SK-N-SH (cell line): ENCODE measurements at regions not wholly inside any gene's neighbourhood (a gene's known extent, or its start where the extent isn't known, plus 50 kb on each side); places are given as distances from the start of the nearest gene placed in this dataset.

Experiments
- CHD2 ChIP-seq: fragments of 150-350 bp; IDR thresholded peaks from 2 replicates; pipeline ENCODE4 v1.6.1; 2018; ENCODE audit warnings: low read length; ENCODE audit not compliant: partially characterized antibody
- EZH2phosphoT487 ChIP-seq: fragments of 200-600 bp; sonication (generic); IDR thresholded peaks from 2 replicates; pipeline ENCODE4 v1.6.1; 2017; ENCODE audit warnings: low read depth, mixed run types, mild to moderate bottlenecking, antibody characterized with exemption, moderate library complexity, borderline replicate concordance
- JUND ChIP-seq: IDR thresholded peaks from 2 replicates; pipeline ENCODE4 v1.4.0; 2012
- NFIC ChIP-seq: IDR thresholded peaks from 2 replicates; pipeline ENCODE4 v1.4.0; 2012; ENCODE audit warnings: borderline replicate concordance
- POLR2AphosphoS5 ChIP-seq: IDR thresholded peaks from 2 replicates; pipeline ENCODE4 v1.6.1; 2012; ENCODE audit warnings: low read depth, low read length
- RCOR1 ChIP-seq: fragments of 150-350 bp; IDR thresholded peaks from 2 replicates; pipeline ENCODE4 v1.6.1; 2017; ENCODE audit warnings: antibody characterized with exemption, low read length
- RFX5 ChIP-seq: IDR thresholded peaks from 2 replicates; pipeline ENCODE4 v1.6.1; 2012; ENCODE audit warnings: mild to moderate bottlenecking, improper control_type of control experiment, low read length
- SMC3 ChIP-seq: IDR thresholded peaks from 2 replicates; pipeline ENCODE4 v1.6.1; 2012; ENCODE audit warnings: low read depth, low read length, improper control_type of control experiment
- YY1 ChIP-seq: IDR thresholded peaks from 2 replicates; pipeline ENCODE4 v1.4.0; 2012; ENCODE audit warnings: low read depth, mild to moderate bottlenecking
- TF ChIP-seq, protein P1 (sequence below): fragments of 200-600 bp; sonication (generic); IDR thresholded peaks from 2 replicates; pipeline ENCODE4 v1.6.1; 2017; ENCODE audit warnings: antibody characterized with exemption, mild to moderate bottlenecking, moderate library complexity
- TF ChIP-seq, protein P2 (sequence below): fragments of 150-350 bp; IDR thresholded peaks from 2 replicates; pipeline ENCODE4 v1.6.1; 2017; ENCODE audit warnings: antibody characterized with exemption, low read length, low read depth, borderline replicate concordance
- TF ChIP-seq, protein P3 (sequence below): IDR thresholded peaks from 2 replicates; pipeline ENCODE4 v1.6.1; 2012; ENCODE audit warnings: mild to moderate bottlenecking, low read depth, low read length, moderate library complexity

DNA sequence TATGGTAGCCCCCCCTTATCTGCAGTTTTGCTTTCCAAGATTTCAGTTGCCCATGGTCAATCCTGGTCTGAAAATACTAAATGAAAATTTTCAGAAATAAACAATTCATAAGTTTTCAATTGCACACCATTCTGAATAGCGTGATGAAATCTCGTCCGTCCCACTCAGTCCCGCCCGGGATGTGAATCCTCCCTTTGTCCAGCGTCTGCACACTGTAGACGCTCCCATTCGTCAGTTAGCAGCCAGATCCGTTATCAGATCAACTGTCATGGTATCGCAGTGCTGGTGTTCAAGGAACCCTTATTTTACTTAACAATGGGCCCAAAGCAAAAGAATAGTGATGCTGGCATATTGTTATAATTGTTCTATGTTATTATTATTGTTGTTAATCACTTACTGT is 98.6 kb downstream of the TMEM215 start:
- no peak for TF ChIP-seq RFX5
- TF ChIP-seq RCOR1, result no peak
- TF ChIP-seq, protein P1, sequence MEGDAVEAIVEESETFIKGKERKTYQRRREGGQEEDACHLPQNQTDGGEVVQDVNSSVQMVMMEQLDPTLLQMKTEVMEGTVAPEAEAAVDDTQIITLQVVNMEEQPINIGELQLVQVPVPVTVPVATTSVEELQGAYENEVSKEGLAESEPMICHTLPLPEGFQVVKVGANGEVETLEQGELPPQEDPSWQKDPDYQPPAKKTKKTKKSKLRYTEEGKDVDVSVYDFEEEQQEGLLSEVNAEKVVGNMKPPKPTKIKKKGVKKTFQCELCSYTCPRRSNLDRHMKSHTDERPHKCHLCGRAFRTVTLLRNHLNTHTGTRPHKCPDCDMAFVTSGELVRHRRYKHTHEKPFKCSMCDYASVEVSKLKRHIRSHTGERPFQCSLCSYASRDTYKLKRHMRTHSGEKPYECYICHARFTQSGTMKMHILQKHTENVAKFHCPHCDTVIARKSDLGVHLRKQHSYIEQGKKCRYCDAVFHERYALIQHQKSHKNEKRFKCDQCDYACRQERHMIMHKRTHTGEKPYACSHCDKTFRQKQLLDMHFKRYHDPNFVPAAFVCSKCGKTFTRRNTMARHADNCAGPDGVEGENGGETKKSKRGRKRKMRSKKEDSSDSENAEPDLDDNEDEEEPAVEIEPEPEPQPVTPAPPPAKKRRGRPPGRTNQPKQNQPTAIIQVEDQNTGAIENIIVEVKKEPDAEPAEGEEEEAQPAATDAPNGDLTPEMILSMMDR, result no peak
- TF ChIP-seq JUND, result no peak
- no peak for TF ChIP-seq NFIC
- TF ChIP-seq POLR2AphosphoS5, result no peak
- no peak for TF ChIP-seq EZH2phosphoT487
- TF ChIP-seq CHD2, result no peak
- TF ChIP-seq SMC3, result no peak
- TF ChIP-seq, protein P2, sequence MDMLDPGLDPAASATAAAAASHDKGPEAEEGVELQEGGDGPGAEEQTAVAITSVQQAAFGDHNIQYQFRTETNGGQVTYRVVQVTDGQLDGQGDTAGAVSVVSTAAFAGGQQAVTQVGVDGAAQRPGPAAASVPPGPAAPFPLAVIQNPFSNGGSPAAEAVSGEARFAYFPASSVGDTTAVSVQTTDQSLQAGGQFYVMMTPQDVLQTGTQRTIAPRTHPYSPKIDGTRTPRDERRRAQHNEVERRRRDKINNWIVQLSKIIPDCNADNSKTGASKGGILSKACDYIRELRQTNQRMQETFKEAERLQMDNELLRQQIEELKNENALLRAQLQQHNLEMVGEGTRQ, result no peak
- no peak for TF ChIP-seq YY1
- TF ChIP-seq, protein P3, sequence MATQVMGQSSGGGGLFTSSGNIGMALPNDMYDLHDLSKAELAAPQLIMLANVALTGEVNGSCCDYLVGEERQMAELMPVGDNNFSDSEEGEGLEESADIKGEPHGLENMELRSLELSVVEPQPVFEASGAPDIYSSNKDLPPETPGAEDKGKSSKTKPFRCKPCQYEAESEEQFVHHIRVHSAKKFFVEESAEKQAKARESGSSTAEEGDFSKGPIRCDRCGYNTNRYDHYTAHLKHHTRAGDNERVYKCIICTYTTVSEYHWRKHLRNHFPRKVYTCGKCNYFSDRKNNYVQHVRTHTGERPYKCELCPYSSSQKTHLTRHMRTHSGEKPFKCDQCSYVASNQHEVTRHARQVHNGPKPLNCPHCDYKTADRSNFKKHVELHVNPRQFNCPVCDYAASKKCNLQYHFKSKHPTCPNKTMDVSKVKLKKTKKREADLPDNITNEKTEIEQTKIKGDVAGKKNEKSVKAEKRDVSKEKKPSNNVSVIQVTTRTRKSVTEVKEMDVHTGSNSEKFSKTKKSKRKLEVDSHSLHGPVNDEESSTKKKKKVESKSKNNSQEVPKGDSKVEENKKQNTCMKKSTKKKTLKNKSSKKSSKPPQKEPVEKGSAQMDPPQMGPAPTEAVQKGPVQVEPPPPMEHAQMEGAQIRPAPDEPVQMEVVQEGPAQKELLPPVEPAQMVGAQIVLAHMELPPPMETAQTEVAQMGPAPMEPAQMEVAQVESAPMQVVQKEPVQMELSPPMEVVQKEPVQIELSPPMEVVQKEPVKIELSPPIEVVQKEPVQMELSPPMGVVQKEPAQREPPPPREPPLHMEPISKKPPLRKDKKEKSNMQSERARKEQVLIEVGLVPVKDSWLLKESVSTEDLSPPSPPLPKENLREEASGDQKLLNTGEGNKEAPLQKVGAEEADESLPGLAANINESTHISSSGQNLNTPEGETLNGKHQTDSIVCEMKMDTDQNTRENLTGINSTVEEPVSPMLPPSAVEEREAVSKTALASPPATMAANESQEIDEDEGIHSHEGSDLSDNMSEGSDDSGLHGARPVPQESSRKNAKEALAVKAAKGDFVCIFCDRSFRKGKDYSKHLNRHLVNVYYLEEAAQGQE, result no peak
